ENCODE measurements at regions not wholly inside any gene's neighbourhood (a gene's known extent, or its start where the extent isn't known, plus 50 kb on each side); places are given as distances from the start of the nearest gene placed in this dataset.

GRCh38 chr6:88535306-88535705 lies 369.2 kb upstream of the CNR1 start:
- TF ChIP-seq CTCF (IDR thresholded peaks at IDR 0.05; ENCODE audit: poor library complexity): no peak
- TF ChIP-seq EZH2phosphoT487 (IDR thresholded peaks at IDR 0.05; ENCODE audit: low read depth, severe bottlenecking, unreplicated experiment): no peak
- TF ChIP-seq EZH2 (IDR thresholded peaks at IDR 0.05; ENCODE audit: borderline replicate concordance): no peak
